Suprapubic skin (tissue), 3 donors: ENCODE measurements at regions not wholly inside any gene's neighbourhood (a gene's known extent, or its start where the extent isn't known, plus 50 kb on each side); places are given as distances from the start of the nearest gene placed in this dataset.

Experiments used
- POLR2A ChIP-seq, 2 donors: fragments of 450-650 bp; IDR thresholded peaks; one replicate each; pipeline ENCODE4 v1.6.1; 2017; ENCODE audit warnings: antibody characterized with exemption in 2 of 2, mild to moderate bottlenecking in 2 of 2, moderate library complexity in 2 of 2
- TF ChIP-seq, protein P1 (sequence below), 2 donors: fragments of 200-600 bp in 1 of 2; fragments of 450-650 bp in 1 of 2; sonication (generic) in 1 of 2; IDR thresholded peaks; one replicate each; pipeline ENCODE4 v1.5.1; 2016 to 2019; ENCODE audit warnings: antibody characterized with exemption in 2 of 2, mild to moderate bottlenecking in 1 of 2, moderate library complexity in 1 of 2

DNA sequence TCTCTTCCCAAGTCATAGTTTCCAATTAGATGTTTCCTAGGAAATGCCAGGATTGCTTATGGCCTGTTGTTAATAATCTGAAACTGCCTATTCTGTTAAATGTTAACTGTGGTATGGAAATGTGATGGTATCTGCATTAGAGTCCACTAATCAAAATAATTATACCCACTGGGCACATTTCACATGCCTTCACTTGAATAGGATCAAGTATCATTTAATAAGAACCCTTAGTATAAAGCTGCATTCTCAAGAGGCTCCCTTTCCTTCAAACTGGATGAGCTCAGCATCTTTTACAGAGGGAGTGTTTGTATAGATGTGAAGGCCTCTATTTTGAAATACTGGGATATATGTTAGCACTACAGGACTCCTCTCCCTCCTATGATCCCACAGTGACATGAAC lies 477.2 kb upstream of the VRK2 start:
- TF ChIP-seq, protein P1, sequence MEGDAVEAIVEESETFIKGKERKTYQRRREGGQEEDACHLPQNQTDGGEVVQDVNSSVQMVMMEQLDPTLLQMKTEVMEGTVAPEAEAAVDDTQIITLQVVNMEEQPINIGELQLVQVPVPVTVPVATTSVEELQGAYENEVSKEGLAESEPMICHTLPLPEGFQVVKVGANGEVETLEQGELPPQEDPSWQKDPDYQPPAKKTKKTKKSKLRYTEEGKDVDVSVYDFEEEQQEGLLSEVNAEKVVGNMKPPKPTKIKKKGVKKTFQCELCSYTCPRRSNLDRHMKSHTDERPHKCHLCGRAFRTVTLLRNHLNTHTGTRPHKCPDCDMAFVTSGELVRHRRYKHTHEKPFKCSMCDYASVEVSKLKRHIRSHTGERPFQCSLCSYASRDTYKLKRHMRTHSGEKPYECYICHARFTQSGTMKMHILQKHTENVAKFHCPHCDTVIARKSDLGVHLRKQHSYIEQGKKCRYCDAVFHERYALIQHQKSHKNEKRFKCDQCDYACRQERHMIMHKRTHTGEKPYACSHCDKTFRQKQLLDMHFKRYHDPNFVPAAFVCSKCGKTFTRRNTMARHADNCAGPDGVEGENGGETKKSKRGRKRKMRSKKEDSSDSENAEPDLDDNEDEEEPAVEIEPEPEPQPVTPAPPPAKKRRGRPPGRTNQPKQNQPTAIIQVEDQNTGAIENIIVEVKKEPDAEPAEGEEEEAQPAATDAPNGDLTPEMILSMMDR (IDR thresholded peaks at IDR 0.05), result no peak
- no peak for TF ChIP-seq POLR2A (IDR thresholded peaks at IDR 0.05)
